ENCODE measurements at regions not wholly inside any gene's neighbourhood (a gene's known extent, or its start where the extent isn't known, plus 50 kb on each side); places are given as distances from the start of the nearest gene placed in this dataset.
A peak's percentile ranks its signal among the peaks of the same experiment; 100 is the strongest.

DNA sequence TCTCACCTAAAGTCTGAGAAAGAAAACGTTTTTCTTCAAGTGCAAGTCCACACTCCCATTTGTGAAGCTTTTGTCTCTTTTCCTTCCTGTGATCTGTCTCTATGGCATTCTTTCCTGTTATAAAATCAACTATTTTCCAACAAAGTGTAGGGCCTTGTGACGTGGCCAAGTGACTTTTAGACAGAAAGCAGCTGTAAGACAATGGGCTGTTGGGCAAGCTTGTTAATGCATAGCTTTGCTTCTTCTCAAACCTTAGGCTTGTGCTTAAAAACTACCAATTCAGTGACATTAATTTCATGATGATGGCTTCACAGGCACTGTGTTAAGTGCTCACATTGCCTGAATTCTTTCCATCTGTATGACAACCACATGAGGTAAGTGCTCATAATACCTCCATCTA is 83.5 kb downstream of the VCY1B start:
- no peak for DNase-seq

DNA sequence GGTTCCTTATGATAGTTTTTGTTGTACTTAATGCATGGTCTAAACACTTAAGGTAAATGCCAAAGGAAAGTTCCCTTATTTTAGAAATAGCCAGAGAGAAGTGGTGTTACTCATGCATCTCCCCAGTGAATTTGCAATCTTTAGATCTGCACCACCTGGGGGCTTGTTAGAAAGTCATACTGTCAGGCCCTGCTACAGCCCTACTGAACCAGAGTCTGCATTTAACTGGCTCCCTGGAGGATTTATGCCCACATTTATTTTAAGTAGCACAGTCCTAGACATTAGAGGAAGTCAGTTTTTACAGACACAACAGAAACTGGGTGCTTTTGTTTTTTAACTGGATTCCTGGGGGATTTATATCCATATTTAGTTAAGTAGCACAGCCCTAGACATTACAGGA is 89.6 kb downstream of the VCY1B start:
- DNase-seq, result no peak

DNA sequence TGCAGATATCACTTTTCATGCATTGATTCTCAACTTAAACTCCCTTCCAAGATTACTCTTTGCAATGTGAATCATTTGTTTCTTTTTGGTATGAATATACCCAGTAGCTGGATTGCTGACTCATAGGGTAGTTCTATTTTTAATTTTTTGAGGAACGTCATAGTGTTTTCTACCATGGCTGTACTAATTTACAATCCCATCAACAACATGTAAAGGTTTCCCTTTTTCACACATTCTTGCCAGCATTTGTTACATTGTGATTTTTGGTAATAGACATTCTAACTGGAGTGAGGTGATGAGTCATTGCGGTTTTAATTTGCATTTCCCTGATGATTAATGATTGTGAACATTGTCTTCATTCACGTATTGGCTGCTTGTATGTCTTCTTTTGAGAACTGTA is 126.7 kb downstream of the VCY1B start:
- no peak for DNase-seq

DNA sequence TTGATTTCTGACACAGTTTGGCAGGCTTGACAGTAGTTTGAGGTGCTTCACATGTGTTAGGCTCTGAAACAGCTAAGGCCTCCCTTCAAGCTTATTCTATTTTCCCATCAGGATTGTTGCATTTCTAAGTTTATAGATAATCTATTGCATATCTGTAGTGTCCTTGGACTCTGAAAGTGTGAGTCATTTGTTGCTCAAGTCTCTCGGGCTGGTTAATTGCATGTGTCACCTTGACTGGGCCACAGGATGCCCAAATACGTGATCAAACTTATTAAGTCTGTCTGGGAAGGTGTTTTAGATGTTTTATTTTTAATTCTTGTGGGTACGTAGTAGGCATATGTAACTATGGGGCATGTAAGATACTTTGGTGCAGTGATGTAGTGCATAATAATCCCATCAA is 166.0 kb downstream of the VCY1B start:
- no peak for DNase-seq

DNA sequence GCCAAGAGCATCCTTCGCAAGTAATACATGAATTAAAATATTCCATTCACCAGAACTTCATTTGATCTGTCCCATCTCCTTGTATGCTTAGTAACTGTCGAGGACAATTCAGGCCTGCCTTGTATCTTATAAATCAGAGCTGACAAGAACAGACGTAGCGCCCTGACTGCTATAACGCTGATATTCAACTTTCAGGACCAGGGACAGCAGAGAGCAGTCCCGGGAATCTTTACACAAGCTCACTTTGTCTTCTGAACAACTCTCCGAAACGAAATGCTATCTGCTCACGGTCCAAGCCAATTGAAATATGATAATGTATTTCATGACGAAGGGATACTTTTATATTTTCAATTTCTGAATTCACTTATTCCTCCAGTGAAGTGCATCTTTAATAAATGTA is 175.7 kb downstream of the VCY1B start:
- DNase-seq, result no peak

DNA sequence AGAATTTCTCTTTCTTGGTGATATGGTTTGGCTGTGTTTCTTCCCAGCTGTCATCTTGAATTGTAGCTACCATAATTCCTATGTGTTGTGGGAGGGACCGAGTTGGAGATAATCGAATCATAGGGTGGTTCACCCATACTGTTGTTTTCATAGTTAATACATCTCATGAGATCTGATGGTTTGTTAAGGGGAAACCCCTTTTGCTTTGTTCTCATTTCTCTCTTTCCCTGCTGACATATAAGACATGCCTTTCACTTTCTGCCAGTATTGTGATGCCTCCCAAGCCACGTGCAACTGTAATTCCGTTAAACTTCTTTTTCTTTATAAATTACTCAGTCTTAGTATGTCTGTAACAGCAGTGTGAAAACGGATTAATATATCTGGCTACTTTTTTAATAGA is 179.0 kb downstream of the VCY1B start:
- DNase-seq, result no peak

DNA sequence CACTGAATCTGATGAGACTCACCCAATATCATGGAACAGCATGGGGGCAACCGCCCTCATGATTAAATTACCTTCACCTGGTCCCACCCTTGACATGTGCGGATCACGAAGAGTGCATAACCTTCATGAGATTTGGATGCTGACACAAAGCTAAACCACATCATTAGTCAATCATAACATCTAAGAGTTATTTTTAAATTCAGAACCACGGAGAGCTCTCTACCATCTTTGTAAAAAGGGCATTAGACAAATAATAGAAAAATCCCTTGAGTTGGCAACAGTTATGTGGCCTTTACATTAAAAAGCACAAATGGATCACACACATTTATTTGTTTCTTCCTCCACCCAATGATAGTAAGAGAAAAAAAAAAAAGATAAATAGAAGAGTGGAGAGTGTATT is 182.2 kb downstream of the VCY1B start:
- no peak for DNase-seq

DNA sequence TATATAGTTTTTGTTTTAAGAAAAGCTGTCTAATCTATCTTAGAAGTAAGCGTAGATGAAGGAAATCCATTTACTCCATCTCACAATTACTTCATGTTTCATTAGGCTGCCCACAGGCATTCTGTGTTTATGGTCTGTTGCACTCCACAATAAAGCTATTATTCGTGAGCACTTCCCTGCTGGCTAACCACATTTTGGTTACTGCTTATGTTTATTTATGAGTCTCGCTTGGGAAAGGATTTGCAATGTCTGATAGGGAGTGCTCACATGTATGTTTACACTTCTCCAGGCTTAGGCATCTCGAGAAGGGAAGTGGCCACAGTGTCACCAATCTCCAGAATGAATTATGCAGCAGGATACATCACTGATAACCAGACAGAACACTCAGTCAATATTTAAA is 190.9 kb downstream of the VCY1B start:
- peak in 3 of 58 donors; percentile 0 for DNase-seq

DNA sequence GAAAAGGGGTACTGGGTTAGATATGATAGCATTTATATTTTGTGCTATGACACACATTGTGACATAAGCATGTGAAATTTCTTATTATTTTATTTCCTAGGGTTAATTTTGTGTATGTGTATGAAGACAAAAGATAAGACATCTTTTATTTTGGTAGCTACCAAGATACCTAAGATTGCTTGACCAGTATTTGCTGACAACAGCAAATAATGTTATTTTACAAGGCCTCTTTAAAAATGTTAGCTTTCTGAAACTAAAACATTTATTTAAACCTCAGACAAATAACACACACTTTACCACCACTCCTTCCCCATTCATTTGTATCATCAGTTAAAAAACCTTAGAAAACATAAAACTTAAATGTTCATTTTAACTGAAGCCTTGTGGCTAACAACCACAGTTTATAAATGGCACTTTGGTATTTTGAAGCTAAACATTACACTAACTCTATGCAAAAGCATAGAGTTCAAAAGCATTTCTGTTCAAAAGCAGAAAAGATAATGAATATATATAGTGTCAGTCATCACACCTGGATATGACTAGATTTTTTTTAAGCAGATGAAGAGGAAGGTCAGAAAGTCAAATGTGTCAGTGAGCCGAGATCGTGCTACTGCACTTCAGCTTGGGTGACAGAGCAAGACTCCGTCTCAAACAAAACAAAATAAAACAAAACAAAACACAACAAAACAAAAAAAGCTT is 193.0 kb downstream of the VCY1B start:
- DNase-seq, result no peak

DNA sequence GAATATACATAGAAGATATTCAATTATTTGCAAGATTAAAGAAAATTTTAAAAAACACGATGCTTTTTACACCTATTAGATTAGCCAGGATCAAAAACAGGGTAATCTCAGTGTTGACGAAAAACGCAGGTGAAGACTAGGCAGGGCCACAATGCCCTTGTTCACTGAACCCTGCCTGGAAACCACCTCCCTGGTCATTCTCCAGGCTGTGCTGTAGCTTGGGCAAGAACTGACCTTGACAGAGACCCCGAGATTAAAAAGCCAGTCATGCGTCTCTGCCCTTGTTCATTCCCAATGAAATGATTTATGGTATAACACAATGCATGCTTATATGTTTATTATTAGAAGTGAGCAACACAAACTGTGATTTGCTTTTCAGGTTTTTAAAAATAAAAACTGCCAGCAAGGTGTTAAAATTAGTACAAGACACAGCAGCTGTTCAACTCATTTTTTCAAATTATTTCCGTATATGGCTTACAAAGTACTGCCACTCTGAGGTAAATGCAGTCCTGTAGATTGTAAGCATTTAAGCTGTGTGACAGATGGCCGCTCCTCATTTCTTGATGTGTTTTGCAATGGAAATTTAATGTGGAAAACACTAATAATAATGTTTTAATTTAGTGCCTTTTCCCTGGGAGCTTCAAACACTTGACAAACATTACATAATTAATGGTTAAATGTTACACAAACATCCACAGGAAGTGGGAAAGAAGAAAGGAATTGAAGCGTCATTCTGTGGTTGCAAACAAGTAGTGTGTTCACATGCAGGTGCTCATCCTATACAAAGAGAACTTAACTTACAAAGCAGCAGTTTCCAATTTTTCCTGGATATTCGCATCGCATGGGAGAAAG is 200.2 kb downstream of the VCY1B start:
- no peak for DNase-seq

DNA sequence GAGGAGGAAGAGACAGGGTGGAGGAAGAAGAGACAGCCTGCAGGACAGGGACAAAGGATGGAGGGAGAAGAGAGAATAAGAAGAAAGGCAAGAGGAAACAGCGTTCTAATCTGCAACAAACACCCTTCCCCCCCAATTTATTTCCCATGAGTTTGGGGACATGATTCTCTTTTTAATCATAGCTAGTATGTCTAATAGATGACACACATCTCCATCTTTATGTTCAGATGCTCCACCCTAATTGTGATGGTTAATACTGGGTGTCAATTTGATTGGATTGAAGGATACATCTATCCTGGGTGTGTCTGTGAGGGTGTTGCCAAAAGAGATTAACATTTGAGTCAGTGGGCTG is 200.8 kb downstream of the VCY1B start:
- DNase-seq, result no peak

DNA sequence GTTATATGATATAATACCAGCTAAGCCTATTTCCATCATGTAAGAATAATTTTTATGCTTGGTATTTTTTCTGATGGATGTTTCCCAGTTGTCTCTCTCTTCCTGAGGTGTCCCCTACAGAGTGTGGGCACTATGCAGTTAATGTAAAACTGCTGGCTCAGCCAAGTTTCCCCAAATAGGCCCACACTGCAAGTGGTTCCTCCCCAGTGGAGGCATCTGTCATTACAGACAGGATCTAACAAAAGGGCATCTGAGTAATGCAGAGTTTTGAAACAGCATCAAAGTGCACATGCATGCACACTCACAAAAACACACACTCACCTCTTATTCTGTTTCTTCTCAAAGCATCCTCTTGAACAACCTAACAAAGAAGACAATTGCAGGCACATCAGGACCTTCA is 221.0 kb downstream of the VCY1B start:
- no peak for DNase-seq

DNA sequence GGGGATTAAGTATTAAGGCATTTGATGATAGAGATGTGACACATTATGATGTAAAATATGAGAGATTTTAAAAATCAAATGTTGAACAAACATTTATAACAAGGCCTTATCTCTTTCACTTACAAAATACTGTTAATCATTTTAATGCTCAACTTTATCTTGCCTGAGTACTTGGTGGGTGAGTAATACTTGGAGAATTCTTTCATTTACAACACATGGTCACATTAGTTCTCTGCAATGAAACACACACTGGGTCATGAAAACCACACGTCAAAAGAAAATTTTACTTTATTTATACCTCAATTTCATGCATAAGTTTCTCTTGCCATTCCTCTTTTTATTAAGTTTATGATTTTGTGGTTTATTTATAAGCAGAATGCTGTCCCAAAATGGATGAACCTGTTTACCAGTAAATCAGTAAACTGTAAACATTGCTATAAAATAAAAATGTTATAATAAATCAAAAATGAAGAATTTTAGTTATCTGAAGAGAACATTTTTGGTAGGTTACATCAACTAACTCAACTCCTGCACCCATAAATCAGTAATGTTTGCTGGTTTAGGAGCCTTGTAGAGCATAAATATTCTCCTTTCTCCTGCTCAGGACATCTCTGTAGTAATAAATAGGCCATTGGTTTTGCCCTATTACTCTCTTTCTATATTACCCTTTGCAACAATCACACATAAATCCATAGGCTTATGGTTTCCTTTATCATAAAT is 233.5 kb upstream of the NLGN4Y start:
- DNase-seq, result no peak

DNA sequence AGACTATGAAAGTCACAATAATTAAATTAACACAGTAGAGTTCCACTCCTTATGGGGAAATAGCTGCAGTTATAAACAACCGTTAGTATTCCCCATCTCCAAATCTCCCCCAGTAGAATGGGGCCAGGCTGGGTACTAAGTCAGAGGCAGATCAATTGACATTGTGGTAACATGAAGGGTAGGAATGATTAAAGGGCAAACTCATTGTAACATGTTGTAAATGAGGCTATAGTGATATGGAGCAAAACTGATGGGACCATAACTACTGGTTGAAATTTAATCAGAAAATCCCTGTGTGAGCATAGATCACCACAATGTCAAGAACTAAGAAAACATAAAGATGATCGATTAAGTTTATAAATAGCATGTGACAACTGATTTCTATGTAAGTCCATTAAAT is 231.9 kb upstream of the NLGN4Y start:
- DNase-seq, result no peak

DNA sequence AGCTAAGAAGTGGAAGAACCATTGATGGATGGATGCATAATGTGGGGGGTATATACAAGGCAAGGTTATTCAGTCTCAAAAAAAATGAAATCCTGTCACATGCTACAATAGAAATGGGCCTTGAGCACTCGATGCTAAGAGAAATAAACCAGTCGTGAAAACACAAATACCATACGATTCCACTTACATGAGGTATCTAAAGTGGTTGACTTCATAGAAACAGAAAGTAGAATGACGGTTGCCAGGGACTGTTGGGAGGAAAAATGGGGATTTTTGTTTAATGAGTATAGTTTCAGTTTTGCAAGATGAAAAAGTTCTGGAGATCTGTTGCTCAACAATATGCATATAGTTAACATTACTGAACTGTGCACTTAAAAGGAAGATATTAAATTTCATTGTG is 223.6 kb upstream of the NLGN4Y start:
- no peak for DNase-seq

DNA sequence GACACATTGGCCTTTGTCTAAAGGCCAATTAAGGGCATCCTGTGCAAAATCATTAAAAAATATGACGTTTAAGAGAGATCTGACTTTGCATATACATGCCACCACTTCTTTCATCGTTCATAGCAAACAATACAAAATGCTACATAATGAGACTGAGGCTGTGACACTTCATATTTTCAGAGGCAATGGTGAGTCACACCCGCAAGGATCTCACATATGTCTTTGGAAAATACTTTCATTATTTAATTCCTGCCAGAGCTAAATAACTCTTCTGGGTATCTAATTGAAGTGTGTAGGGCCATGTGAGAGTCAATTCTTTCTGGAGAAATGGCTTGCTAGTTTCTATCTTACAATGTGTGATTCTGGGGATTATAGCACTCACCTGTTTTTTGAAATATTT is 222.8 kb upstream of the NLGN4Y start:
- DNase-seq, result no peak

DNA sequence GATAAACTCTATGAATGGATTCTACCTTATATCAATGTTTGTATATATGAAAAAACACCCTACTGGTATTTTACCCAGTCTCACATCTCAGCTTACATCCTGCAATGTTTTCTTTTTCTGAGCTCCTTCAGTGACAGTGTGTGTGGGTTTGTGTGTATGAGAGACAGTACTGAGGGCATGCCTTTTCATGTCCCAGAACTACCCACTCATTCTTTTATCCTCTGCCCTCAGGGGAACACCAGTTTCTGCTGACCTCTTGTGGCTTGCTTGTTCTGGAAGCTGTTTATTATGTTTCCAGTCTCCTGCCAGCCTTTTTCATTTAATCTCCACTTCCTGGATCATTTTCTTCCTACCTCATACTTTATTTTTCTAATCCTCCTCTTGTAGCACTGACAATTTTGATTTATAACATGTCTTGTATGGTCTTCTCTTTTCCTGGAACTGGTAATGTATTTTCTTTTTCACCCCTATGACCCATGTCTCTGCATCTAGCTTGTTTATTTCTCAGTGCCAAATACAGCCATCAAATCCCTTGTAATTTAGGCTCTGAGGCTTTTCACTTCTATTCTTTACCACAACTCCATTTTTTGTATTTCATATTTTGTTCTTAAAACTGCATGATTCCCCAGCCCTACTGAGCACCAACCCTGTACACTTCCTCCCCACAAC is 195.5 kb upstream of the NLGN4Y start:
- peak in 7 of 58 donors; percentile 0 to 3 (median 0) for DNase-seq

DNA sequence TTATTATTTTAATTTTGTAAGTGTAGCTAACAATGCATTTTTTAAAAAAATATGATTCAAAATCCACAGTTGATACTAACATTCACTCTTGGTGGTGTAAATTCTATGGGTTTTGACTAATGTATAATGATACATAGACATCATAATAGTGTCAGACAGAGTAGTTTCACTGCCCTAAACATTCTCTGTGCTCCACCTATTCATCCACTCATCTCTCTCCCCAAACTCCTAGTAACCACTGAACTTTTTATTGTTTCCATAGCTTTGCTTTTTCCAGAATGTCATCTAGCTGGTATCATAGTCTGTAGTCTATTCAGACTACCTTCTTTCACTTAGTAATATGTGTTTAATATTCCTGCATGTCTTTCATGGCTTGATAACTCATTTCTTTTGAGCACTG is 194.0 kb upstream of the NLGN4Y start:
- DNase-seq, result no peak

DNA sequence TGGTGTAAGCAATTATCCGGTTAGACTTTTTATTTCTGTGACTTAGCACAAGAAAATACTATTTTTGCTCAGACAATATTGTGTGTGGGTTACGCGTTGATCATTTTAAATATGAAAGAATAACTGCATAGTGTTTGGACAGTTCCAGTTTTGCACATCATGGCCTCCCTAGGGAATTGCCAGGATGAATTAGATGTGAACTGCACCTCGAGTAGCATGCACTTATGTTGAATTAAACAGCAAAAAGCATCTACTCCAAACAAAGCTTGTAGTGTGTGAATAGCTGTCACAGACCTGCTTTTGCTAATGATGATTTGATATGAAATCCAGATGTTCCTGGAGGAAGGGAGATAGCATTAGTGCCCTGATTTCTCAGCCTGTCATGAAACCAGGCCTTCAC is 184.8 kb upstream of the NLGN4Y start:
- no peak for DNase-seq

DNA sequence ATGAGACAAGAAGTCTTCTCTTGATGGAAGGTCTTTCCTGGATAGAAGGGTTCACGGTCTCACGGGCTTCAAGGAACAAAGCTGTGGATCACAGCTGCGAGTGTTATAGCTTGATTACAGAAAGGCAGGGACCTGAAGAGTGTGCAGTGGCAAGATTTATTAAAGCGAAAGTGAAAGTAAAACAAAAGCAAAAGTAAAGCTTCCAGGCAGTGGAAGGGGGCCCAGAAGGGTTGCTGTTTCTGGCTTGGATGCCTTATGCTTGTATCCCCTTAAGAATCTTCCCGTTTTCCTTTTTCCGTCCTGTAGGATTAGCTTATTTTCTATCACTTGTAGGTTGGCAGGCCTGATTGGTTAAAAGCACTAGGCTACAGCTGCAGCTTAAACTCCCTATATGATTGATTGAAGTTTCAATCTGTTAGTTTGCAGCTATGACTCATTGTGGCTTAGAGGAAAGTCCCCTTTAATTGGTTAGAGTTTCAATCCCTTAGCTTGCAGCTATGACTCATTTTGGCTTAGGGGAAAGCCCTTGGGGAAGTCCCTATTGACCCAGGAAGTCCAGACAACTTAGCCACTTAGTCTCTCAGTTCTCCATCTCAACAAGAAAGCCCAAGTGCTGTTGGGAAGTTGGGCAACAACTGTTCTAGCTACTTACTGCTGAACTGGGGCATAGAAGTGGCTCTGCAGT is 183.7 kb upstream of the NLGN4Y start:
- peak in 3 of 58 donors; percentile 0 to 1 (median 0) for DNase-seq

DNA sequence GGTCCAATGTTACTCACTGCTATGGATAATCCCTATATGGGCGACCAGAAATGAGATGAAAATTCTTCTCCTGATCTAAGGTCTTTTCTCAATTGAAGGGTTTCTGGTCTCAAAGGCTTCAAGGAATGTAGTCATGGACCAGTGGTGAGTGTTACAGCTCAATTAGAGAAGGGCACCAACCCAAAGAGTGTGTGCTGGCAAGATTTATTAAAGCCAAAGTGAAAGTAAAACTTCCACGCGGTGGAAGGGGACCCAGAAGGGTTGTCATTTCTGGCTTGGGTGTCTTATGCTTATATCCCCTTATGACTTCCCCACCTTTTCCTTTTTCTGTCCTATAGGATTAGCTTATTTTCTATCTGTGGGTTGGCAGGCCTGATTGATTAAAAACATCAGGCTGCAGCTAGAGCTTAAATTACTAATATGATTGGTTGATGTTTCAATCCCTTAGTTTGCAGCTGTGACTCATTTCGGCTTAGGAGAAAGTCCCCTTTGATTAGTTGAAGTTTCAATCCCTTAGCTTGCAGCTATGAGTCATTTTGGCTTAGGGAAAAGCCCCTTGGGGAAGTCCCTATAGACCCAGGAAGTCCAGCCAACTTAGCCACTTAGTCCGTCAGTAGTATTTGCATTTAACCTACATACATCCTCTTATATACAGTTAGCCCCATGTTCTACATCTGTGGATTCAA is 179.5 kb upstream of the NLGN4Y start:
- no peak for DNase-seq

Measured in anterior cingulate cortex (tissue), 58 donors.